ENCODE measurements at regions not wholly inside any gene's neighbourhood (a gene's known extent, or its start where the extent isn't known, plus 50 kb on each side); places are given as distances from the start of the nearest gene placed in this dataset.

DNA sequence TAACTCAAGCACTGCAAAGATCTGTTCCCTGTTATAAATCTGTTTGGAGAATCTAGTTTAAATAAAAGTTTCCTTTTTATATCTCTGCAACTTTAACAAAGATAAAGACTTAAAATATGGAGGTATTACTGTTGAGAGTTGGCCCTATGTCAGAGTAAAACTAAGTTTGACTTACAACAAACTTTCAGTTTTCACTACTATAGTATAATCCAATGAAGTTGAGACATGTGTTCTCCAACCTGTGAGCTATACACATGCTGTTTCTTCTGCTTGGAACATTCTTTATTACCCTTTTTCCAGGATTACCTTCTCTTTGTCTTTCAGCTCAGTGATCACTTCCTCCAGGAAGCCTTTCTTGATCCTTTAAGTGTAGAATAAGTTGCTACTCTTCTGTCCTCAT, 1109.3 kb downstream of the MAT2B start:
- CTCF ChIA-PET: no interaction called here

GRCh38 chr5:164617290-164617689, 1111.9 kb downstream of the MAT2B start:
- CTCF ChIA-PET: no interaction called here
- ATAC-seq (no peak), DNase-seq (no peak)
- TF ChIP-seq CTCF (IDR thresholded peaks at IDR 0.05): no peak
- intact Hi-C loops (cut with micrococcal nuclease): no loop called here
- no peak overlapping the region for H3K4me3 Mint-ChIP-seq
- POLR2A ChIA-PET: no interaction called here
- H3K9me3 Mint-ChIP-seq: peaks cover 5% of the 10 kb centered on the region
- no peaks in the 10 kb centered on the region for H3K36me3 Mint-ChIP-seq (ENCODE audit: low read depth)
- no peaks in the 10 kb centered on the region for H3K27me3 Mint-ChIP-seq
- H3K27ac Mint-ChIP-seq: no peak overlapping the region
- no peaks in the 10 kb centered on the region for H3K4me1 Mint-ChIP-seq (ENCODE audit: low read depth)

More for the DNA sequence above, 1109.3 kb downstream of the MAT2B start:
- ATAC-seq: no peak
- Mint-ChIP-seq H3K4me3 (no peak overlapping the region), H3K4me1 (ENCODE audit: low read depth) (no peaks in the 10 kb centered on the region), H3K27me3 (no peaks in the 10 kb centered on the region), H3K9me3 (peaks cover 3% of the 10 kb centered on the region), H3K36me3 (ENCODE audit: low read depth) (no peaks in the 10 kb centered on the region), H3K27ac (no peak overlapping the region)
- POLR2A ChIA-PET: no interaction called here
- no peak for TF ChIP-seq CTCF (IDR thresholded peaks at IDR 0.05)
- DNase-seq: no peak
- intact Hi-C loops (cut with micrococcal nuclease): no loop called here

DNA sequence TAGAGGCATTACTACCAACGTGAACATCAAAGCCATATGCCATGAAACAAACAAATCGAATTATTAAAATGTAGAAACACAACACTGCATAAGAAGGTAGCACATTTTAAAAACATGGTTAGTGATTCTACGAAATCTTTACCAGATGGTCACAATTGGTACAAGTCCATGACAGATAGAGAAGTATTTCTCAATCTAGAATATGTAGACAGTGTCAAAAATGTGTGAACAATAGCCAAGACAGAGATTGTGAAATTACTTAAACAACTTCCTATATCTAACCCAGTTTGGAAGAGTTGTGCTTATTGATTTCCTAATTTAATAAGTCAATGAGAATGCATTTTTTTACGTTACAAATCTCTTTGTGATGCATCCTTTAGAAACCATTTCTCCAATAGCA, 1121.6 kb downstream of the MAT2B start:
- Mint-ChIP-seq H3K27me3 (no peaks in the 10 kb centered on the region), H3K4me3 (no peak overlapping the region), H3K4me1 (ENCODE audit: low read depth) (no peaks in the 10 kb centered on the region), H3K36me3 (ENCODE audit: low read depth) (no peaks in the 10 kb centered on the region), H3K9me3 (peaks cover 5% of the 10 kb centered on the region), H3K27ac (no peak overlapping the region)
- TF ChIP-seq CTCF (IDR thresholded peaks at IDR 0.05): no peak
- no peak for DNase-seq
- intact Hi-C loops (cut with micrococcal nuclease): no loop called here
- ATAC-seq: no peak
- CTCF ChIA-PET: no interaction called here
- POLR2A ChIA-PET: no interaction called here

- H3K9me3 Mint-ChIP-seq: no peaks in the 10 kb centered on the region
- no peaks in the 10 kb centered on the region for H3K4me1 Mint-ChIP-seq (ENCODE audit: low read depth)
- H3K27me3 Mint-ChIP-seq: no peaks in the 10 kb centered on the region
- intact Hi-C loops (cut with micrococcal nuclease): no loop called here
- no peak for DNase-seq
- H3K4me3 Mint-ChIP-seq: no peak overlapping the region
- POLR2A ChIA-PET: no interaction called here
- CTCF ChIA-PET: no interaction called here
- H3K36me3 Mint-ChIP-seq (ENCODE audit: low read depth): no peaks in the 10 kb centered on the region
- no peak overlapping the region for H3K27ac Mint-ChIP-seq
- ATAC-seq: no peak
- no peak for TF ChIP-seq CTCF (IDR thresholded peaks at IDR 0.05)
Observed at GRCh38 chr5:164636456-164636855, 1131.0 kb downstream of the MAT2B start.

DNA sequence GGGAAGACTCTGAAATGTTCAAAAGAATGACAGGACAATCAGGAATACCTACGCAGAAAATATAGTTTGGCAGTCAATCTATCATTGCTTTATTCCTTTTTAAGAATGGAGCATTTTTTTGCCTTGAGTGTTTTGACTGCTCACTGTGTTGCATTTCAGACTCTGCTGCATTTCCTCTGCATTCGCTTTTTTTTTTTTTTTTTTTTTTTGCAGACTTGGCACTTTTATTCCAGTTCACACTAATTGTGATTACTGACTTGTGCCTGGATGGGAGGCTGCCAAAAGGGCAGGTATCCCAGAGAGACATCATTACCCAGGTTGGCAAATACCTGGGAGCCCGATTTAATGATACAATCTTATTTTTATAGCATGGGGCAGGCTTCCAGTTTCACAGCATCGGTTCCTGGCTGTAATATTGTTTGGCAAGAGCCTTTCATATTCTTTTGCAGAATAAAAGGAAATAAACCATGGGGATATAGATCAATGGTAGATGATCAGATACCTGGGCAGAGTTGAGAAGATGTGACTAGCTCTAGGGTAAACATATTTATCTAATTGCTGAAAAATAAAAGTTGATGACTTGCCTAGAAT, 1132.6 kb downstream of the MAT2B start:
- no peak for DNase-seq
- no peaks in the 10 kb centered on the region for H3K27me3 Mint-ChIP-seq
- no peaks in the 10 kb centered on the region for H3K36me3 Mint-ChIP-seq (ENCODE audit: low read depth)
- no peak overlapping the region for H3K4me3 Mint-ChIP-seq
- TF ChIP-seq CTCF (IDR thresholded peaks at IDR 0.05): no peak
- no peak for ATAC-seq
- no peaks in the 10 kb centered on the region for H3K9me3 Mint-ChIP-seq
- no peak overlapping the region for H3K27ac Mint-ChIP-seq
- ChIA-PET CTCF (no interaction called here), POLR2A (no interaction called here)
- no peaks in the 10 kb centered on the region for H3K4me1 Mint-ChIP-seq (ENCODE audit: low read depth)
- intact Hi-C loops (cut with micrococcal nuclease): no loop called here

All from activated CD8-positive, alpha-beta T cell treated with anti-CD3 and anti-CD28 coated beads for 36 hours (primary cell).